Glutamatergic neuron (in vitro differentiated cells): ENCODE measurements at regions not wholly inside any gene's neighbourhood (a gene's known extent, or its start where the extent isn't known, plus 50 kb on each side); places are given as distances from the start of the nearest gene placed in this dataset.

Experiments used
- DNase-seq: peaks from one replicate; pipeline ENCODE4 v3.0.0; 2022
- H3K27ac Mint-ChIP-seq: one replicate; pipeline ENCODE4 v1.8.0; 2020; ENCODE audit warnings: mild to moderate bottlenecking, mixed read lengths, inconsistent platforms; ENCODE audit not compliant: unreplicated experiment
- H3K27me3 Mint-ChIP-seq: one replicate; pipeline ENCODE4 v1.8.0; 2020; ENCODE audit warnings: mild to moderate bottlenecking, moderate library complexity, mixed read lengths, inconsistent platforms; ENCODE audit not compliant: unreplicated experiment
- H3K36me3 Mint-ChIP-seq: one replicate; pipeline ENCODE4 v1.8.0; 2020; ENCODE audit warnings: mild to moderate bottlenecking, mixed read lengths, inconsistent platforms; ENCODE audit not compliant: unreplicated experiment
- H3K4me1 Mint-ChIP-seq: one replicate; pipeline ENCODE4 v1.8.0; 2020; ENCODE audit warnings: mild to moderate bottlenecking, low read depth, mixed read lengths, inconsistent platforms; ENCODE audit not compliant: unreplicated experiment
- H3K4me3 Mint-ChIP-seq: one replicate; pipeline ENCODE4 v1.8.0; 2020; ENCODE audit warnings: mild to moderate bottlenecking, mixed read lengths, inconsistent platforms; ENCODE audit not compliant: unreplicated experiment
- H3K9me3 Mint-ChIP-seq: one replicate; pipeline ENCODE4 v1.8.0; 2020; ENCODE audit warnings: mild to moderate bottlenecking, moderate library complexity, mixed read lengths, inconsistent platforms; ENCODE audit not compliant: unreplicated experiment
- TF ChIP-seq, protein P1 (sequence below): fragments of 200-600 bp; sonication (generic); IDR thresholded peaks from one replicate; pipeline ENCODE4 v1.5.0; 2021; ENCODE audit not compliant: partially characterized antibody, unreplicated experiment

DNA sequence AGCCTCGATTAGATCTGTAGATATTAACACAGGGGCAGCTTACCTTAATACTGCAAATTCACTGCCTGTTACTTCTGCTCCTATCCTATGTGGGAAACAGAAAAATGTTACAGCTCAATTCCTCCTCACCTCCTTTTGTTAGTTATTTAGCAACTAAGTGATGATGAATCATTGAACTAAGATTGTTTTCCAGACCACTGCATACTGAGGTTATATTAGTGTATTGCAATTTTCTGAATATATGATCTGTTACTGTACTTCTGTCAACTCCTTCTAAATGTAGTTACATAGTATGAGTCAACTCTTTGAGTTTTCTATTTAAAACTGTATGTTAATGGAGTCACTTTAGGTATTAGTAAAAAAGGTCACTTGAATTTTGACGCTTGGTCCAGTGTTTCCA is 331.5 kb upstream of the SLCO3A1 start:
- H3K4me1 Mint-ChIP-seq: no peaks in the 10 kb centered on the region
- TF ChIP-seq, protein P1, sequence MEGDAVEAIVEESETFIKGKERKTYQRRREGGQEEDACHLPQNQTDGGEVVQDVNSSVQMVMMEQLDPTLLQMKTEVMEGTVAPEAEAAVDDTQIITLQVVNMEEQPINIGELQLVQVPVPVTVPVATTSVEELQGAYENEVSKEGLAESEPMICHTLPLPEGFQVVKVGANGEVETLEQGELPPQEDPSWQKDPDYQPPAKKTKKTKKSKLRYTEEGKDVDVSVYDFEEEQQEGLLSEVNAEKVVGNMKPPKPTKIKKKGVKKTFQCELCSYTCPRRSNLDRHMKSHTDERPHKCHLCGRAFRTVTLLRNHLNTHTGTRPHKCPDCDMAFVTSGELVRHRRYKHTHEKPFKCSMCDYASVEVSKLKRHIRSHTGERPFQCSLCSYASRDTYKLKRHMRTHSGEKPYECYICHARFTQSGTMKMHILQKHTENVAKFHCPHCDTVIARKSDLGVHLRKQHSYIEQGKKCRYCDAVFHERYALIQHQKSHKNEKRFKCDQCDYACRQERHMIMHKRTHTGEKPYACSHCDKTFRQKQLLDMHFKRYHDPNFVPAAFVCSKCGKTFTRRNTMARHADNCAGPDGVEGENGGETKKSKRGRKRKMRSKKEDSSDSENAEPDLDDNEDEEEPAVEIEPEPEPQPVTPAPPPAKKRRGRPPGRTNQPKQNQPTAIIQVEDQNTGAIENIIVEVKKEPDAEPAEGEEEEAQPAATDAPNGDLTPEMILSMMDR: no peak

DNA sequence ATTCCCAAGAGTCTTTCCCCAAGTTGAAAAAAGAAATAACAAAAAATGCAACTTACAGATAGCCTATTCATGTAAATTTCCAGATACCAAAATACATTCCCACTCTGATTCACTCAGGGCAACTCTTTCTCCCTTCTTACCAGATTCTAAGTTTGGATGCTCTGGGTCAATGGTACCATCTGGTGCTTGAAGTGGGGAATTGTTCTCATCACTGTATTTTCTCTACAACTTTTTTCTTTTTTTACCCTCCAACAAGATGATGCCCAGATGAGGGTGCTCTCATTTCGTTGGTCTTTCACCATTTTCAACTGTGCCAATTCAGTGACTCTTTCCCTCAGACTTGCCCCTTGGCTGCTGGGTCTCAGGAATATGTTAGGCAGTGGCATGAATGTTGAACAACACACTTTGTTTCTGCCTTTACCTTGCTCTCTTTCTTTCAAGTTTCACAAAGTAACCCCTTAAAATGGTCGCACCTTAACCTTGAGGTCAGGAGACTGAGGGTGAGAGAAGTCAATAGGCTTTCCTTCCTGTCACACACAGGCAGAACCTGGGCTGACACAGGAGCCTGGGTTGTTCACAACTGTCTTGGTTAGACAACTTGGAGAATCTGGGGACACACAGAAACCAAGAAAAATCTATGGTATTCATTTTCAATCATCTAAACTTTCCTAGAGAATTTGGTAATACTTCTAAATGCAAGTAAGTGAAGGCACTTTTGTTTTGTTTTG is 330.7 kb upstream of the SLCO3A1 start:
- Mint-ChIP-seq H3K27ac (no peak overlapping the region), H3K9me3 (no peaks in the 10 kb centered on the region), H3K36me3 (peaks cover 5% of the 10 kb centered on the region), H3K27me3 (no peaks in the 10 kb centered on the region), H3K4me3 (no peak overlapping the region), H3K4me1 (no peaks in the 10 kb centered on the region)
- no peak for DNase-seq
- TF ChIP-seq, protein P1: no peak

More for the DNA sequence above, 331.5 kb upstream of the SLCO3A1 start:
- Mint-ChIP-seq H3K27ac (no peak overlapping the region), H3K27me3 (no peaks in the 10 kb centered on the region), H3K4me3 (no peak overlapping the region), H3K9me3 (no peaks in the 10 kb centered on the region), H3K36me3 (peaks cover 5% of the 10 kb centered on the region)
- DNase-seq: no peak

DNA sequence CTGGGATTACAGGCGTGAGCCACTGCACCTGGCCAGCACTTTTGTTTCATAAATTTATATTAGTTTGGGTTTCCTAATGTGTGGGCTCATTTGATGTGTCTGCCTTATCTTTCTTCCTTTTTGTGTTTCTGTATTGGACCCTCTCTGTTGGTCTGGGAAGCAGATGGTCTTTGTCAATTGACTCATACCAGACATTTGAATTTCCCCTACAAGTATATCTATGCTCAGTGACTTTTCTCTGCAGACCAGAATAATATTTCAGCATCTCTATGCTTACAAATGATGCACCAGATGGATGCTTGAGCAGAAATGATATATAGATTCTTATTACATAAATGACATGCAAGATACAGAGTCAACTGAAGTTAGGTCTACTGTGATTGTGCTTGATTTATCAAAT is 329.9 kb upstream of the SLCO3A1 start:
- no peaks in the 10 kb centered on the region for H3K9me3 Mint-ChIP-seq
- no peaks in the 10 kb centered on the region for H3K27me3 Mint-ChIP-seq
- peaks cover 5% of the 10 kb centered on the region for H3K36me3 Mint-ChIP-seq
- H3K4me3 Mint-ChIP-seq: no peak overlapping the region
- DNase-seq: no peak
- H3K4me1 Mint-ChIP-seq: no peaks in the 10 kb centered on the region
- no peak overlapping the region for H3K27ac Mint-ChIP-seq
- TF ChIP-seq, protein P1: no peak

DNA sequence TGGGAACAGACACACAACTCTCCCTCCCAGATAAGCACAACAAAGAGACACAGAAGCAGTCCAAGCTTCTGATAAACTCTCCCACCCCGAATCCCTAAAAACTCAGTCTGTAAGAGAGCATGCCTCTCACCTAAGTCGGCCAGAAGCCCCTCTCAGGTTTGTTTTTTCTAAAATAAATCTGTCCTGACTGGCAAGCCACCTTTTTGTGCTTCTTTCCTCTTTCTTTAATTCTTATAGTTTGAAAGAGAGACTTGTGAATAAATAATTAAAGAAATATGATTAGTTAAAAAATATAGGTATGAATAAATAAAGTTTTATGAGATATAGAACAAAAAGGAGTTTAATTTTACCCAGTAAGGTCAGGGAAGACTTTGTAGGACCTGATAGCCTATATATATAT is 329.0 kb upstream of the SLCO3A1 start:
- Mint-ChIP-seq H3K4me3 (no peak overlapping the region), H3K36me3 (peaks cover 5% of the 10 kb centered on the region), H3K4me1 (no peaks in the 10 kb centered on the region), H3K9me3 (no peaks in the 10 kb centered on the region), H3K27ac (no peak overlapping the region), H3K27me3 (no peaks in the 10 kb centered on the region)
- TF ChIP-seq, protein P1: no peak
- DNase-seq: no peak

DNA sequence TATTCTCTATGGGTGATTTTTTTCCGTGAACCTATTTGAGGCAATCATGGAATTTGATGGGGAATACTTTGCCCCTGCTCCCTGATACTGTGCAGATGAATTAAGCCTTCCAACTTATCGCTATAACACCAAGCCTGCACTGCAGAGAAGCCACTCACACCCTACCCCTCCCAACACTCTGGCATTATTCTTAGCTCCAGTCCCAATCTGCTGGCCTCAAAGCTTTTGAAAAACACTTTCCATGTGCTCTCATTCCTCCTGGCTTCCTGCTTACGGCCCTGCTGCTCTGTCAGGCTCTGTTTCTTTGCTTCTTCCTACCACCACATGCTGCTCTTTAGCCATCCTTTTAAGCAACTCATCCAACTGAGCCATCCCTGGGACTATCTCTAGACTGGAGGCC is 327.8 kb upstream of the SLCO3A1 start:
- Mint-ChIP-seq H3K4me3 (no peak overlapping the region), H3K36me3 (peaks cover 5% of the 10 kb centered on the region), H3K27ac (no peak overlapping the region), H3K4me1 (no peaks in the 10 kb centered on the region), H3K9me3 (no peaks in the 10 kb centered on the region), H3K27me3 (no peaks in the 10 kb centered on the region)
- TF ChIP-seq, protein P1: no peak
- DNase-seq: no peak
